ENCODE measurements at regions not wholly inside any gene's neighbourhood (a gene's known extent, or its start where the extent isn't known, plus 50 kb on each side); places are given as distances from the start of the nearest gene placed in this dataset.
A peak's percentile ranks its signal among the peaks of the same experiment; 100 is the strongest.
"Not testable (repeated sequence)": the region's sequence is repeated elsewhere in the genome, so short reads cannot be mapped to it uniquely, and the experiment has no call there.

- Histone ChIP-seq H3K27me3 (replicated peaks in 2 of 5; ENCODE audit: control insufficient read depth in 4 of 5, insufficient read depth in 5 of 5, low read length in 4 of 5) (no peaks in the 10 kb centered on the region), H3K36me3 (ENCODE audit: control insufficient read depth in 4 of 4, insufficient read depth in 4 of 4, low read length in 3 of 4) (peaks cover 7 to 19% (median 11%) of the 10 kb centered on the region in 4 experiments), H3K27ac (ENCODE audit: insufficient read depth in 1 of 2, low read depth in 1 of 2, low read length in 2 of 2, poor library complexity in 1 of 2, severe bottlenecking in 2 of 2) (no peak overlapping the region), H3K9me3 (ENCODE audit: control extremely low read depth in 1 of 5, control insufficient read depth in 4 of 5, insufficient read depth in 2 of 5, low read depth in 1 of 5, low read length in 4 of 5) (peaks cover 0 to 7% (median 0%) of the 10 kb centered on the region in 5 experiments), H3K4me3 (ENCODE audit: control insufficient read depth in 1 of 7, extremely low read depth in 1 of 7, insufficient read depth in 4 of 7, low read depth in 2 of 7, low read length in 6 of 7) (no peak overlapping the region), H3K4me1 (ENCODE audit: control extremely low read depth in 1 of 4, control insufficient read depth in 4 of 4, insufficient read depth in 4 of 4, low read length in 3 of 4) (peaks cover 0 to 2% (median 0%) of the 10 kb centered on the region in 4 experiments)
- CTCF ChIA-PET, result interaction anchor here (1.5 kb wide), 1 partner anchor 12 kb away, joined by 4 read pairs; no protein-coding TSS in a partner anchor
- DNase-seq, result no peak
- WGBS (ENCODE audit: insufficient coverage), result 100% methylated on average over 4 of the region's 5 CpGs
- POLR2A ChIA-PET, result no interaction called here
Observed at GRCh38 chr9:94183240-94183999, 75.7 kb upstream of the ZNF169 start.

GRCh38 chr9:94188246-94188645 lies 70.9 kb upstream of the ZNF169 start:
- ChIA-PET POLR2A (no interaction called here), CTCF (interaction anchor here (1.5 kb wide), 1 partner anchor 24 kb away, joined by 4 read pairs; no protein-coding TSS in a partner anchor)
- peaks cover 0 to 3% (median 2%) of the 10 kb centered on the region in 4 experiments for H3K36me3 ChIP-seq (ENCODE audit: control insufficient read depth in 4 of 4, insufficient read depth in 4 of 4, low read length in 3 of 4)
- H3K27ac ChIP-seq (ENCODE audit: insufficient read depth in 1 of 2, low read depth in 1 of 2, low read length in 2 of 2, poor library complexity in 1 of 2, severe bottlenecking in 2 of 2), result no peak overlapping the region
- H3K9me3 ChIP-seq (ENCODE audit: control extremely low read depth in 1 of 5, control insufficient read depth in 4 of 5, insufficient read depth in 2 of 5, low read depth in 1 of 5, low read length in 4 of 5), result peaks cover 0 to 30% (median 11%) of the 10 kb centered on the region in 5 experiments
- peak in 1 of 3 donors; percentile 19 for DNase-seq
- H3K4me3 ChIP-seq (ENCODE audit: control insufficient read depth in 1 of 7, extremely low read depth in 1 of 7, insufficient read depth in 4 of 7, low read depth in 2 of 7, low read length in 6 of 7), result no peak overlapping the region
- no peaks in the 10 kb centered on the region for H3K27me3 ChIP-seq (replicated peaks in 2 of 5; ENCODE audit: control insufficient read depth in 4 of 5, insufficient read depth in 5 of 5, low read length in 4 of 5)
- H3K4me1 ChIP-seq (ENCODE audit: control extremely low read depth in 1 of 4, control insufficient read depth in 4 of 4, insufficient read depth in 4 of 4, low read length in 3 of 4), result no peaks in the 10 kb centered on the region

GRCh38 chr9:94191706-94192105 lies 67.4 kb upstream of the ZNF169 start:
- H3K4me3 ChIP-seq (ENCODE audit: control insufficient read depth in 1 of 7, extremely low read depth in 1 of 7, insufficient read depth in 4 of 7, low read depth in 2 of 7, low read length in 6 of 7); DNase-seq; CTCF ChIA-PET; POLR2A ChIA-PET; H3K4me1 ChIP-seq (ENCODE audit: control extremely low read depth in 1 of 4, control insufficient read depth in 4 of 4, insufficient read depth in 4 of 4, low read length in 3 of 4); H3K27ac ChIP-seq (ENCODE audit: insufficient read depth in 1 of 2, low read depth in 1 of 2, low read length in 2 of 2, poor library complexity in 1 of 2, severe bottlenecking in 2 of 2); H3K27me3 ChIP-seq (replicated peaks in 2 of 5; ENCODE audit: control insufficient read depth in 4 of 5, insufficient read depth in 5 of 5, low read length in 4 of 5); H3K36me3 ChIP-seq (ENCODE audit: control insufficient read depth in 4 of 4, insufficient read depth in 4 of 4, low read length in 3 of 4): not testable (repeated sequence)
- H3K9me3 ChIP-seq (ENCODE audit: control extremely low read depth in 1 of 5, control insufficient read depth in 4 of 5, insufficient read depth in 2 of 5, low read depth in 1 of 5, low read length in 4 of 5), result peaks cover 6 to 53% (median 21%) of the 10 kb centered on the region in 5 experiments
- 98% methylated on average over 5 of the region's 6 CpGs for WGBS (ENCODE audit: insufficient coverage)

- CTCF ChIA-PET, result interaction anchor here (1.3 kb wide), 1 partner anchor 15 kb away, joined by 4 read pairs; no protein-coding TSS in a partner anchor
- H3K4me3 ChIP-seq (ENCODE audit: control insufficient read depth in 1 of 7, extremely low read depth in 1 of 7, insufficient read depth in 4 of 7, low read depth in 2 of 7, low read length in 6 of 7), result no peak overlapping the region
- no peak for DNase-seq
- peaks cover 0 to 7% (median 0%) of the 10 kb centered on the region in 4 experiments for H3K36me3 ChIP-seq (ENCODE audit: control insufficient read depth in 4 of 4, insufficient read depth in 4 of 4, low read length in 3 of 4)
- H3K9me3 ChIP-seq (ENCODE audit: control extremely low read depth in 1 of 5, control insufficient read depth in 4 of 5, insufficient read depth in 2 of 5, low read depth in 1 of 5, low read length in 4 of 5), result peaks cover 6 to 45% (median 12%) of the 10 kb centered on the region in 5 experiments
- WGBS (ENCODE audit: insufficient coverage), result 100% methylated on average over 3 of the region's 3 CpGs
- POLR2A ChIA-PET, result no interaction called here
- no peaks in the 10 kb centered on the region for H3K4me1 ChIP-seq (ENCODE audit: control extremely low read depth in 1 of 4, control insufficient read depth in 4 of 4, insufficient read depth in 4 of 4, low read length in 3 of 4)
- H3K27me3 ChIP-seq (replicated peaks in 2 of 5; ENCODE audit: control insufficient read depth in 4 of 5, insufficient read depth in 5 of 5, low read length in 4 of 5), result no peaks in the 10 kb centered on the region
- no peak overlapping the region for H3K27ac ChIP-seq (ENCODE audit: insufficient read depth in 1 of 2, low read depth in 1 of 2, low read length in 2 of 2, poor library complexity in 1 of 2, severe bottlenecking in 2 of 2)
Observed at GRCh38 chr9:94198414-94198813, 60.7 kb upstream of the ZNF169 start.

GRCh38 chr9:94199776-94200175 lies 59.3 kb upstream of the ZNF169 start:
- Histone ChIP-seq H3K4me1 (ENCODE audit: control extremely low read depth in 1 of 4, control insufficient read depth in 4 of 4, insufficient read depth in 4 of 4, low read length in 3 of 4) (no peaks in the 10 kb centered on the region), H3K27ac (ENCODE audit: insufficient read depth in 1 of 2, low read depth in 1 of 2, low read length in 2 of 2, poor library complexity in 1 of 2, severe bottlenecking in 2 of 2) (no peak overlapping the region), H3K36me3 (ENCODE audit: control insufficient read depth in 4 of 4, insufficient read depth in 4 of 4, low read length in 3 of 4) (peaks cover 0 to 7% (median 0%) of the 10 kb centered on the region in 4 experiments), H3K27me3 (replicated peaks in 2 of 5; ENCODE audit: control insufficient read depth in 4 of 5, insufficient read depth in 5 of 5, low read length in 4 of 5) (no peaks in the 10 kb centered on the region), H3K9me3 (ENCODE audit: control extremely low read depth in 1 of 5, control insufficient read depth in 4 of 5, insufficient read depth in 2 of 5, low read depth in 1 of 5, low read length in 4 of 5) (peaks cover 4 to 43% (median 12%) of the 10 kb centered on the region in 5 experiments), H3K4me3 (ENCODE audit: control insufficient read depth in 1 of 7, extremely low read depth in 1 of 7, insufficient read depth in 4 of 7, low read depth in 2 of 7, low read length in 6 of 7) (no peak overlapping the region)
- ChIA-PET CTCF (no interaction called here), POLR2A (no interaction called here)
- DNase-seq, result no peak

- Histone ChIP-seq H3K27me3 (replicated peaks in 2 of 5; ENCODE audit: control insufficient read depth in 4 of 5, insufficient read depth in 5 of 5, low read length in 4 of 5) (no peaks in the 10 kb centered on the region), H3K9me3 (ENCODE audit: control extremely low read depth in 1 of 5, control insufficient read depth in 4 of 5, insufficient read depth in 2 of 5, low read depth in 1 of 5, low read length in 4 of 5) (peaks cover 0 to 9% (median 4%) of the 10 kb centered on the region in 5 experiments), H3K4me1 (ENCODE audit: control extremely low read depth in 1 of 4, control insufficient read depth in 4 of 4, insufficient read depth in 4 of 4, low read length in 3 of 4) (no peaks in the 10 kb centered on the region), H3K4me3 (ENCODE audit: control insufficient read depth in 1 of 7, extremely low read depth in 1 of 7, insufficient read depth in 4 of 7, low read depth in 2 of 7, low read length in 6 of 7) (no peak overlapping the region), H3K36me3 (ENCODE audit: control insufficient read depth in 4 of 4, insufficient read depth in 4 of 4, low read length in 3 of 4) (no peaks in the 10 kb centered on the region), H3K27ac (ENCODE audit: insufficient read depth in 1 of 2, low read depth in 1 of 2, low read length in 2 of 2, poor library complexity in 1 of 2, severe bottlenecking in 2 of 2) (no peak overlapping the region)
- ChIA-PET CTCF (interaction anchor here (2.2 kb wide), 1 partner anchor 138 kb away, joined by 9 read pairs; no protein-coding TSS in a partner anchor), POLR2A (no interaction called here)
- 100% methylated on average over 2 of the region's 4 CpGs for WGBS (ENCODE audit: insufficient coverage)
- no peak for DNase-seq
Observed at GRCh38 chr9:94204174-94204573, 54.9 kb upstream of the ZNF169 start.

GRCh38 chr9:94207781-94208180 lies 51.3 kb upstream of the ZNF169 start:
- Histone ChIP-seq H3K4me3 (ENCODE audit: control insufficient read depth in 1 of 7, extremely low read depth in 1 of 7, insufficient read depth in 4 of 7, low read depth in 2 of 7, low read length in 6 of 7) (no peak overlapping the region), H3K27ac (ENCODE audit: insufficient read depth in 1 of 2, low read depth in 1 of 2, low read length in 2 of 2, poor library complexity in 1 of 2, severe bottlenecking in 2 of 2) (no peak overlapping the region), H3K4me1 (ENCODE audit: control extremely low read depth in 1 of 4, control insufficient read depth in 4 of 4, insufficient read depth in 4 of 4, low read length in 3 of 4) (no peaks in the 10 kb centered on the region), H3K27me3 (replicated peaks in 2 of 5; ENCODE audit: control insufficient read depth in 4 of 5, insufficient read depth in 5 of 5, low read length in 4 of 5) (no peaks in the 10 kb centered on the region), H3K36me3 (ENCODE audit: control insufficient read depth in 4 of 4, insufficient read depth in 4 of 4, low read length in 3 of 4) (no peaks in the 10 kb centered on the region), H3K9me3 (ENCODE audit: control extremely low read depth in 1 of 5, control insufficient read depth in 4 of 5, insufficient read depth in 2 of 5, low read depth in 1 of 5, low read length in 4 of 5) (peaks cover 0 to 6% (median 2%) of the 10 kb centered on the region in 5 experiments)
- no peak for DNase-seq
- ChIA-PET CTCF (interaction anchor here (1.0 kb wide), 1 partner anchor 141 kb away, joined by 3 read pairs; no protein-coding TSS in a partner anchor), POLR2A (no interaction called here)
- no CpG with 5 or more reads among the region's 1 CpG for WGBS (ENCODE audit: insufficient coverage)
